PC-9 (cell line): ENCODE measurements at regions not wholly inside any gene's neighbourhood (a gene's known extent, or its start where the extent isn't known, plus 50 kb on each side); places are given as distances from the start of the nearest gene placed in this dataset.

Experiments
- BruUV-seq: library from RNA; stranded (reverse); fragments of 400-500 nt; replicated peaks from 2 replicates; lab custom pipeline; 2021; lab: Mats Ljungman, UMichigan
- CTCF ChIA-PET: fragments of 300-600 bp; sonication (Branson Sonifier 250); formaldehyde crosslinking; loops from one replicate; lab custom pipeline; 2022; ENCODE audit warnings: antibody characterized with exemption; lab: Charles Lee
- POLR2A ChIA-PET: fragments of 300-600 bp; sonication (Branson Sonifier 250); formaldehyde crosslinking; loops from one replicate; lab custom pipeline; 2022; ENCODE audit warnings: antibody characterized with exemption; ENCODE audit not compliant: unreplicated experiment; lab: Charles Lee
- DNase-seq, 2 experiments: peaks; one replicate each; pipeline versions ENCODE4 v3.0.0 to v3.0.0-alpha.2; 2015 to 2022; ENCODE audit warnings: mixed read lengths in 1 of 2
- H2AFZ ChIP-seq: fragments of 200-600 bp; sonication (generic); 2 replicates; pipeline ENCODE4 v1.8.1; 2017; ENCODE audit warnings: antibody characterized with exemption
- H3F3A ChIP-seq: fragments of 200-600 bp; sonication (generic); 2 replicates; pipeline ENCODE4 v1.8.1; 2017; ENCODE audit warnings: antibody characterized with exemption, mild to moderate bottlenecking, low read depth; ENCODE audit not compliant: insufficient read depth
- H3K27ac ChIP-seq: fragments of 200-600 bp; sonication (generic); 2 replicates; pipeline ENCODE4 v1.6.1; 2016; ENCODE audit warnings: mixed run types
- H3K27me3 ChIP-seq: fragments of 200-600 bp; sonication (generic); 2 replicates; pipeline ENCODE4 v1.6.1; 2016; ENCODE audit warnings: low read depth, mixed run types; ENCODE audit not compliant: insufficient read depth
- H3K36me3 ChIP-seq: fragments of 200-600 bp; sonication (generic); 2 replicates; pipeline ENCODE4 v1.6.1; 2016; ENCODE audit warnings: low read depth, mixed run types
- H3K4me1 ChIP-seq: fragments of 200-600 bp; sonication (generic); replicated peaks from 2 replicates; pipeline ENCODE4 v1.6.1; 2016; ENCODE audit warnings: mixed run types; ENCODE audit not compliant: insufficient read depth
- H3K4me2 ChIP-seq: fragments of 200-600 bp; sonication (generic); 2 replicates; pipeline ENCODE4 v1.6.1; 2017; ENCODE audit warnings: mixed run types
- H3K4me3 ChIP-seq: fragments of 200-600 bp; sonication (generic); 2 replicates; pipeline ENCODE4 v1.6.1; 2016; ENCODE audit warnings: mixed run types
- H3K79me2 ChIP-seq: fragments of 200-600 bp; sonication (generic); 2 replicates; pipeline ENCODE4 v1.6.1; 2017; ENCODE audit warnings: low read depth, mixed run types
- H3K9me2 ChIP-seq: fragments of 200-600 bp; sonication (generic); 2 replicates; pipeline ENCODE4 v1.8.1; 2017; ENCODE audit warnings: mild to moderate bottlenecking; ENCODE audit not compliant: insufficient read depth
- H3K9me3 ChIP-seq: fragments of 200-600 bp; sonication (generic); 2 replicates; pipeline ENCODE4 v1.8.1; 2016; ENCODE audit warnings: low read depth; ENCODE audit not compliant: insufficient read depth
- H4K20me1 ChIP-seq: fragments of 200-600 bp; sonication (generic); 2 replicates; pipeline ENCODE4 v1.8.1; 2017; ENCODE audit not compliant: insufficient read depth
- EZH2 ChIP-seq: fragments of 200-600 bp; sonication (generic); IDR thresholded peaks from 2 replicates; pipeline ENCODE4 v1.8.0; 2017; ENCODE audit warnings: antibody characterized with exemption, low read depth
- intact Hi-C: fragments of 100-400 bp; cut with micrococcal nuclease; formaldehyde crosslinking; loops from one replicate; pipeline ENCODE4 v1.10.0; 2022; ENCODE audit not compliant: unreplicated experiment
- TF ChIP-seq, protein P1 (sequence below): fragments of 200-600 bp; sonication (generic); conservative IDR thresholded peaks from 2 replicates; pipeline ENCODE4 v1.6.1; 2017; ENCODE audit warnings: mixed run types, antibody characterized with exemption, mild to moderate bottlenecking, moderate library complexity

DNA sequence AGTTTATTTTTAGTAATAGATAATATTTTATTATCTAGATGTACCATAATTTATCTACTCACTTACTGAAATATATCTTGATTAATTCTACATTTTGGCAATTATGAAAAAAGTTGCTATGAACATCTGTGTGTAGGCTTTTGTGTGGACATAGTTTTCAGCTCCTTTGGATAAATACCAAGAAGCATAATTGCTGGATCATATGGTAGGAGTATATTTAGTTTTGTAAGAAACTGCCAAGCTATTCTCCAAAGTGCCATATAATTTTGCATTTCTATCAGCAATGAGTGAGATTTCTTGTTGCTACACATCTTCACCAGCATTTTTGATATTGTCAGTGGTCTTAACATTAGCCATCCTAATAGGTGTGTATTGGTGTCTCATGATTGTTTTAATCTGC lies 882.6 kb upstream of the GRIA3 start:
- H3K36me3 ChIP-seq = no peaks in the 10 kb centered on the region
- no peaks in the 10 kb centered on the region for H3F3A ChIP-seq
- H4K20me1 ChIP-seq = no peaks in the 10 kb centered on the region
- no peak overlapping the region for H3K4me2 ChIP-seq
- DNase-seq = no peak
- TF ChIP-seq, protein P1, sequence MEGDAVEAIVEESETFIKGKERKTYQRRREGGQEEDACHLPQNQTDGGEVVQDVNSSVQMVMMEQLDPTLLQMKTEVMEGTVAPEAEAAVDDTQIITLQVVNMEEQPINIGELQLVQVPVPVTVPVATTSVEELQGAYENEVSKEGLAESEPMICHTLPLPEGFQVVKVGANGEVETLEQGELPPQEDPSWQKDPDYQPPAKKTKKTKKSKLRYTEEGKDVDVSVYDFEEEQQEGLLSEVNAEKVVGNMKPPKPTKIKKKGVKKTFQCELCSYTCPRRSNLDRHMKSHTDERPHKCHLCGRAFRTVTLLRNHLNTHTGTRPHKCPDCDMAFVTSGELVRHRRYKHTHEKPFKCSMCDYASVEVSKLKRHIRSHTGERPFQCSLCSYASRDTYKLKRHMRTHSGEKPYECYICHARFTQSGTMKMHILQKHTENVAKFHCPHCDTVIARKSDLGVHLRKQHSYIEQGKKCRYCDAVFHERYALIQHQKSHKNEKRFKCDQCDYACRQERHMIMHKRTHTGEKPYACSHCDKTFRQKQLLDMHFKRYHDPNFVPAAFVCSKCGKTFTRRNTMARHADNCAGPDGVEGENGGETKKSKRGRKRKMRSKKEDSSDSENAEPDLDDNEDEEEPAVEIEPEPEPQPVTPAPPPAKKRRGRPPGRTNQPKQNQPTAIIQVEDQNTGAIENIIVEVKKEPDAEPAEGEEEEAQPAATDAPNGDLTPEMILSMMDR = no peak
- no peak for TF ChIP-seq EZH2
- no peak overlapping the region for H3K27ac ChIP-seq
- BruUV-seq = no TSS peak
- no peak overlapping the region for H3K4me3 ChIP-seq
- ChIA-PET POLR2A (no interaction called here), CTCF (no interaction called here)
- no peak overlapping the region for H2AFZ ChIP-seq
- no peaks in the 10 kb centered on the region for H3K9me2 ChIP-seq
- H3K27me3 ChIP-seq = no peaks in the 10 kb centered on the region; the same call in 1 of the 2 replicates
- no peaks in the 10 kb centered on the region for H3K9me3 ChIP-seq
- intact Hi-C loops = no loop called here
- no peaks in the 10 kb centered on the region for H3K4me1 ChIP-seq
- no peaks in the 10 kb centered on the region for H3K79me2 ChIP-seq

DNA sequence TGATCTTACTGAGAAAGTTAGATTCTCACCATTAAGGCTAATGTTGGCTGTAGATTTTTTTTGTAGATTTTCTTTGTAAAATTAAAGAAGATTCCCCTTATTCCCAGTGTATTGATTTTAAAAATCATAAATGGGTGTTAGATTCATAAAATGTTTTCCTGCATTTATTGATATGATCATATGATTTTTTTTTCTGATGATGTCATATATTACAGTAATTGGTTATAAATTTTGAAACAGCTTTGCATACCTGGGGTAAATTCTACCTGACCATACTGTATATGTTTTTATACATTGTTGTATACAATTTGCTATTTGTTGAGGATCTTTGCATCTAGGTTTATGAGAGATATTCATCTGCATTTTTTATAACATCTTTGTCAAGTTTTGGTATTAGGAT lies 880.3 kb upstream of the GRIA3 start:
- H3K4me1 ChIP-seq = no peaks in the 10 kb centered on the region
- no peaks in the 10 kb centered on the region for H3K79me2 ChIP-seq
- H2AFZ ChIP-seq = no peak overlapping the region
- H3F3A ChIP-seq = no peaks in the 10 kb centered on the region
- POLR2A ChIA-PET = no interaction called here
- BruUV-seq = no TSS peak
- no peak overlapping the region for H3K27ac ChIP-seq
- H3K4me2 ChIP-seq = no peak overlapping the region
- TF ChIP-seq, protein P1 = no peak
- TF ChIP-seq EZH2 = no peak
- no peaks in the 10 kb centered on the region for H3K9me3 ChIP-seq
- H4K20me1 ChIP-seq = no peaks in the 10 kb centered on the region
- H3K27me3 ChIP-seq = no peaks in the 10 kb centered on the region; the same call in 1 of the 2 replicates
- H3K36me3 ChIP-seq = no peaks in the 10 kb centered on the region
- CTCF ChIA-PET = no interaction called here
- H3K9me2 ChIP-seq = no peaks in the 10 kb centered on the region
- no peak overlapping the region for H3K4me3 ChIP-seq
- intact Hi-C loops = no loop called here
- DNase-seq = no peak

DNA sequence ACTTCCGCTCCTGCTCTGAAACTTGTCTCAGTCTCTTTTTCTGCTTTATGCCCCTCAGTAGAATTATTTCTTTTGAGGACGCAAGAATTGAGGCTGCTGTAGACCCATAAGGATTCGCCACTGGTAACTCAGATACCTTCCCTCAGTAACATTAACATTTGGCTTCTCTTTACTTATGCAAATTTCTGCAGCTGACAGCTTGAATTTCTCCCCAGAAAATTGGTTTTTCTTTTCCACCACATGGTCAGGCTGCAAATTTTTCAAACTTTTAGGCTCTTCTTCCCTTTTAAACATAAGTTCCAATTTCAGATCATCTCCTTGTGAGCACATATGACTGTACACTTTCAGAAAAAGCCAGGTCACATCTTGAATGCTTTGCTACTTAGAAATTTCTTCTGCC lies 839.3 kb upstream of the GRIA3 start:
- POLR2A ChIA-PET = no interaction called here
- CTCF ChIA-PET = no interaction called here
- BruUV-seq = no TSS peak
- Histone ChIP-seq H3K4me1 (no peaks in the 10 kb centered on the region), H2AFZ (no peak overlapping the region), H3K36me3 (no peaks in the 10 kb centered on the region), H4K20me1 (no peaks in the 10 kb centered on the region), H3K4me3 (no peak overlapping the region), H3K27me3 (no peaks in the 10 kb centered on the region), H3K27ac (no peak overlapping the region), H3K9me2 (no peaks in the 10 kb centered on the region), H3K4me2 (no peak overlapping the region), H3K79me2 (no peaks in the 10 kb centered on the region), H3F3A (no peaks in the 10 kb centered on the region), H3K9me3 (no peaks in the 10 kb centered on the region)
- no peak for TF ChIP-seq EZH2
- TF ChIP-seq, protein P1 = no peak
- DNase-seq = no peak
- intact Hi-C loops = no loop called here
